PC-3 (cell line): ENCODE measurements at regions not wholly inside any gene's neighbourhood (a gene's known extent, or its start where the extent isn't known, plus 50 kb on each side); places are given as distances from the start of the nearest gene placed in this dataset.

ENCODE experiments used
- ATAC-seq: fragments of 200-7000 bp; cut with Tn5 transposase; 2 replicates; pipeline ENCODE4 v1.9.1; 2020; ENCODE audit warnings: mild to moderate bottlenecking, moderate library complexity
- BruUV-seq: library from RNA; stranded (reverse); fragments of 400-500 nt; replicated peaks from 2 replicates; lab custom pipeline; 2021; lab: Mats Ljungman, UMichigan
- CTCF ChIA-PET: fragments of 300-600 bp; sonication (Branson Sonifier 250); formaldehyde crosslinking; loops from one replicate; lab custom pipeline; 2022; ENCODE audit warnings: antibody characterized with exemption; lab: Charles Lee
- POLR2A ChIA-PET: fragments of 300-600 bp; sonication (Branson Sonifier 250); formaldehyde crosslinking; loops from one replicate; lab custom pipeline; 2022; ENCODE audit warnings: antibody characterized with exemption; ENCODE audit not compliant: unreplicated experiment; lab: Charles Lee
- DNase-seq: peaks from one replicate; pipeline ENCODE4 v3.0.0-alpha.2; 2015
- H2AFZ ChIP-seq: fragments of 300-600 bp; sonication (generic); 2 replicates; pipeline ENCODE4 v1.6.0; 2016; ENCODE audit warnings: antibody characterized with exemption, low read length
- H3F3A ChIP-seq: fragments of 300-600 bp; sonication (generic); one replicate; pipeline ENCODE4 v1.6.0; 2017; ENCODE audit warnings: antibody characterized with exemption, low read length, control low read depth, mild to moderate bottlenecking; ENCODE audit not compliant: unreplicated experiment
- H3K27ac ChIP-seq: fragments of 300-600 bp; sonication (generic); 2 replicates; pipeline ENCODE4 v1.5.1; 2016; ENCODE audit warnings: mild to moderate bottlenecking, low read length
- H3K27me3 ChIP-seq: fragments of 300-600 bp; sonication (generic); 2 replicates; pipeline ENCODE4 v1.6.1; 2016; ENCODE audit warnings: low read length, mixed read lengths
- H3K36me3 ChIP-seq: fragments of 300-600 bp; sonication (generic); 2 replicates; pipeline ENCODE4 v1.6.1; 2016; ENCODE audit warnings: low read depth, mixed run types, low read length, mixed read lengths
- H3K4me1 ChIP-seq: fragments of 300-600 bp; sonication (generic); 2 replicates; pipeline ENCODE4 v1.5.1; 2016; ENCODE audit warnings: low read length; ENCODE audit not compliant: insufficient read depth
- H3K4me2 ChIP-seq: fragments of 300-600 bp; sonication (generic); 2 replicates; pipeline ENCODE4 v1.6.0; 2016; ENCODE audit warnings: low read length
- H3K4me3 ChIP-seq: fragments of 300-600 bp; sonication (generic); 2 replicates; pipeline ENCODE4 v1.5.1; 2016; ENCODE audit warnings: mild to moderate bottlenecking, low read length, mixed read lengths
- H3K79me2 ChIP-seq: fragments of 300-600 bp; sonication (generic); 2 replicates; pipeline ENCODE4 v1.6.1; 2017; ENCODE audit warnings: low read length, mixed read lengths
- H3K9ac ChIP-seq: fragments of 300-600 bp; sonication (generic); 2 replicates; pipeline ENCODE4 v1.6.0; 2016; ENCODE audit warnings: mild to moderate bottlenecking, low read length
- H3K9me2 ChIP-seq: fragments of 300-600 bp; sonication (generic); replicated peaks from 2 replicates; pipeline ENCODE4 v1.6.1; 2016; ENCODE audit warnings: mixed run types, low read length, mixed read lengths
- H3K9me3 ChIP-seq: fragments of 300-600 bp; sonication (generic); 2 replicates; pipeline ENCODE4 v1.6.1; 2016; ENCODE audit warnings: low read length, mixed read lengths
- H4K20me1 ChIP-seq: fragments of 300-600 bp; sonication (generic); 2 replicates; pipeline ENCODE4 v1.6.1; 2016; ENCODE audit warnings: low read length, mixed read lengths
- EZH2 ChIP-seq: fragments of 300-600 bp; sonication (generic); IDR thresholded peaks from one replicate; pipeline ENCODE4 v1.6.1; 2017; ENCODE audit warnings: antibody characterized with exemption, mild to moderate bottlenecking, low read length; ENCODE audit not compliant: unreplicated experiment
- EZH2phosphoT487 ChIP-seq: fragments of 300-600 bp; sonication (generic); IDR thresholded peaks from 2 replicates; pipeline ENCODE4 v1.6.1; 2018; ENCODE audit warnings: mild to moderate bottlenecking, antibody characterized with exemption, low read length, borderline replicate concordance
- intact Hi-C: fragments of 100-400 bp; cut with micrococcal nuclease; formaldehyde crosslinking; loops from 2 replicates; pipeline ENCODE4 v1.9.0; 2023
- TF ChIP-seq, protein P1 (sequence below): fragments of 300-600 bp; sonication (generic); conservative IDR thresholded peaks from 2 replicates; pipeline ENCODE4 v1.5.1; 2017; ENCODE audit warnings: antibody characterized with exemption, low read depth, mild to moderate bottlenecking, low read length

DNA sequence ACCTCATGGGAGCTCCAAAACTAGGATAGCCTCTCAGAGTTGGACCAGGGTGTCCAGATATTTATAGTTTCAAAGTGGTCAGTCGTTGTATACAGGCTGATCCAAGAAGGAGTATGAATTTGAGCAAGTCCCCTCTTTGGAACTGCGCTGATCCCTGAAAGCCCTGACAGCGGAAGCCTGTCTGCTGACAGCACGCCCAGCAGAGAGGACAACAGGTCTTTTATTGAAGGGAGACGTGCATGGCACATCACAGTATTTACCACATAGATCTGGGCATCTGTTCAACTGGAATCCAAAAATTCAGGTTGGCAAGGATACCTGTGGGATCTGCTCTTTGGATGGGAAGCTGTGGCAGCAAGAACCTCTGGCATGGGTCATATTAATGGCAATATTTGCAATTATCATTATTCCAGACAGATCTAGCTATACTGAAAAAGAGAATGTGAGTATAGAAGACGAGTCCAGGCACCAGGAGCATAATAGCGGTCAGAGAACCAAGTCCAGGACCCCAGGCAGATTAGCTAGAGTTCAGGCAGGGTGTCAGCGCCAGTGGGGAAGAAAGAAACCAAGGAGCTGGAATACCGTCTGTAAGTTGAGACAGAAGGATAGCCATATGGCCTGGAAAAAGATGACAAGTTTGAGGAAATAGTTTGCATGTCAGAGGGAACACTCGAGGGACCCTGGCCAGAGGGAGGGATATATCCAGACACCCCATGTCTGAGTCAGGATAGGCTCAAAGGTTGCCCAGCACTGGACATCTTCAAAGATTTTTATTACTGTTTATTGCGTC is 260.4 kb upstream of the FANCL start:
- no peaks in the 10 kb centered on the region for H3K36me3 ChIP-seq
- ChIA-PET CTCF (no interaction called here), POLR2A (no interaction called here)
- H3K9ac ChIP-seq, result no peak overlapping the region
- H4K20me1 ChIP-seq, result no peaks in the 10 kb centered on the region
- H3K79me2 ChIP-seq, result no peaks in the 10 kb centered on the region
- no peak overlapping the region for H3K4me2 ChIP-seq
- ATAC-seq (no peak), DNase-seq (no peak)
- no peak overlapping the region for H3K27ac ChIP-seq
- no peak overlapping the region for H2AFZ ChIP-seq
- H3K27me3 ChIP-seq, result no peaks in the 10 kb centered on the region
- no TSS peak for BruUV-seq
- intact Hi-C loops, result no loop called here
- H3K9me2 ChIP-seq, result no peaks in the 10 kb centered on the region
- no peak overlapping the region for H3K4me3 ChIP-seq
- no peaks in the 10 kb centered on the region for H3F3A ChIP-seq
- H3K4me1 ChIP-seq, result no peaks in the 10 kb centered on the region
- H3K9me3 ChIP-seq, result no peaks in the 10 kb centered on the region
- TF ChIP-seq, protein P1, sequence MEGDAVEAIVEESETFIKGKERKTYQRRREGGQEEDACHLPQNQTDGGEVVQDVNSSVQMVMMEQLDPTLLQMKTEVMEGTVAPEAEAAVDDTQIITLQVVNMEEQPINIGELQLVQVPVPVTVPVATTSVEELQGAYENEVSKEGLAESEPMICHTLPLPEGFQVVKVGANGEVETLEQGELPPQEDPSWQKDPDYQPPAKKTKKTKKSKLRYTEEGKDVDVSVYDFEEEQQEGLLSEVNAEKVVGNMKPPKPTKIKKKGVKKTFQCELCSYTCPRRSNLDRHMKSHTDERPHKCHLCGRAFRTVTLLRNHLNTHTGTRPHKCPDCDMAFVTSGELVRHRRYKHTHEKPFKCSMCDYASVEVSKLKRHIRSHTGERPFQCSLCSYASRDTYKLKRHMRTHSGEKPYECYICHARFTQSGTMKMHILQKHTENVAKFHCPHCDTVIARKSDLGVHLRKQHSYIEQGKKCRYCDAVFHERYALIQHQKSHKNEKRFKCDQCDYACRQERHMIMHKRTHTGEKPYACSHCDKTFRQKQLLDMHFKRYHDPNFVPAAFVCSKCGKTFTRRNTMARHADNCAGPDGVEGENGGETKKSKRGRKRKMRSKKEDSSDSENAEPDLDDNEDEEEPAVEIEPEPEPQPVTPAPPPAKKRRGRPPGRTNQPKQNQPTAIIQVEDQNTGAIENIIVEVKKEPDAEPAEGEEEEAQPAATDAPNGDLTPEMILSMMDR, result no peak
- TF ChIP-seq EZH2 (no peak), EZH2phosphoT487 (no peak)

DNA sequence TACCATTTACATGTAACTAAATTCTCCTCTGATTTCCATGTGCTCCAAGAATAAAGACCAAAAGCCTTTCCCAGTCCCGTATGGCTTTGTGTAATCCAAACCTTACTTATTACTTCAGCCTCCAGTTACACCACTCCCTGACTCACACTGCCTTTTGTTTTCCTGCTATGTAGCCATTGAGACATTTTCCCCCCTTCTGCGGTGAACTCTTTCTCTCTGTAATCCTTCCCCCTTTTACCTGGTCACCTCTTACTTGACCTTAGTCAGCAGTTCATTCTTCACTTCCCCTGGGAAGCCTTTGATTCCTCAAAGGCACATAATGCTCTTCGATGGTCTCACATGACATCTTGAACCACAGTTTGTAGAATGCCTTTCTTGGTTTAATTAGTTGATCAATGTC is 256.0 kb upstream of the FANCL start:
- H3K4me2 ChIP-seq, result no peak overlapping the region
- no peaks in the 10 kb centered on the region for H3K27me3 ChIP-seq
- ChIA-PET POLR2A (no interaction called here), CTCF (no interaction called here)
- H3F3A ChIP-seq, result no peaks in the 10 kb centered on the region
- H3K27ac ChIP-seq, result no peak overlapping the region
- no peaks in the 10 kb centered on the region for H3K9me3 ChIP-seq
- DNase-seq, result peak; percentile 18
- BruUV-seq, result no TSS peak
- H3K36me3 ChIP-seq, result no peaks in the 10 kb centered on the region
- no peak overlapping the region for H3K9ac ChIP-seq
- intact Hi-C loops, result no loop called here
- no peaks in the 10 kb centered on the region for H3K4me1 ChIP-seq
- no peak for ATAC-seq
- H3K4me3 ChIP-seq, result no peak overlapping the region
- TF ChIP-seq EZH2 (no peak), EZH2phosphoT487 (no peak)
- TF ChIP-seq, protein P1, result no peak
- no peaks in the 10 kb centered on the region for H4K20me1 ChIP-seq
- H3K9me2 ChIP-seq, result no peaks in the 10 kb centered on the region
- no peaks in the 10 kb centered on the region for H3K79me2 ChIP-seq
- H2AFZ ChIP-seq, result 0 out of 2 replicates have a peak overlapping the region, but pooled peaks have one; percentile 29

DNA sequence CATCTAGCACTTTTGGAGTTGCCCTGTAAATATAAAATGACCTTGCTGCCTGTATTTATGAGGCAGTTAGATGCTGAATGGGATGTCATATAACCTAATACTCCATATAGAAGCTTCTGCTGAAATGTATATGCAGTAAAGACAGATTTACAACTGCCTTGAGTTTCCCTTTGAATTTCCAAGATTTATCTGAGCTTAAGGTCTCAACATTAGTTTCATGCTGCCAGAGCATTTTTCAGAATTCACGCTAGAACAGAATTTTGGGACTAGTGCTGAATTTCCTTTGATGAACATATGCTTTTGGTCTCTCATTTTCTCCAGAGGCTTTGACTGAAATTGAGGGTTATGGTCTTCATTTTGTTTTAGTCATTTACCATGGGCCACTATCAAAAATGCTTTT is 254.7 kb upstream of the FANCL start:
- intact Hi-C loops, result no loop called here
- Histone ChIP-seq H3K4me3 (no peak overlapping the region), H3K9me2 (no peaks in the 10 kb centered on the region), H3K4me1 (no peaks in the 10 kb centered on the region), H4K20me1 (no peaks in the 10 kb centered on the region), H3K27ac (no peak overlapping the region), H3K9me3 (no peaks in the 10 kb centered on the region), H3K36me3 (no peaks in the 10 kb centered on the region), H2AFZ (no peak overlapping the region), H3K27me3 (no peaks in the 10 kb centered on the region), H3F3A (no peaks in the 10 kb centered on the region), H3K79me2 (no peaks in the 10 kb centered on the region), H3K4me2 (no peak overlapping the region), H3K9ac (no peak overlapping the region)
- ATAC-seq (no peak), DNase-seq (no peak)
- no peak for TF ChIP-seq EZH2
- TF ChIP-seq, protein P1, result no peak
- TF ChIP-seq EZH2phosphoT487, result no peak
- CTCF ChIA-PET, result no interaction called here
- BruUV-seq, result no TSS peak
- POLR2A ChIA-PET, result no interaction called here
